ENCODE measurements at regions not wholly inside any gene's neighbourhood (a gene's known extent, or its start where the extent isn't known, plus 50 kb on each side); places are given as distances from the start of the nearest gene placed in this dataset.
A peak's percentile ranks its signal among the peaks of the same experiment; 100 is the strongest.

DNA sequence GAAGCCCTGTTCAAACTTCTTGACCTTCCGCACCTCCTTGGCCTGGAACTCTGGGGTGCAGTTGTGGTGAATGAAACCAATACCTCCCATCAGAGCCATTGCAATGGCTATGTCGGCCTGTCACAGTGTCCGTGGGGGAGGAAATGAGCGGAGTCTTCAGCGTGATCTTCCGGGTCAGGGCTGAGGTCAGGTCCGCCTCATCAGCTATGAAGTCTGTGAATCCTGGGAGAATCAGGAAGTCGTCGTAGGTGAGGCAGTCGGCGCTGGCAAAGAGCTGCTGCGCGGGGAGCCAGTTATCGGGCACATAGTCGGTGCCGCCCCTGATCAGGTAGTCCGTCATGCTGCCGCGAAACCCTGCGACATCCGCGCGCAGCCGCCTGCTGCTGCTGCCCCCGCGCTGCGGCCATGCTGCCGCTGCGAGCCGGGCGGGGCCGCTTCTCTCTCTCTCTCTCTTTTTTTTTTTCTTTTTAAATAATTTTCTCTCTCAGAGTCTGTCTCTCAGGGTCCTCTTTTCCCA, 154.1 kb upstream of the ZSWIM2 start (continued):
- TF ChIP-seq, protein P1, sequence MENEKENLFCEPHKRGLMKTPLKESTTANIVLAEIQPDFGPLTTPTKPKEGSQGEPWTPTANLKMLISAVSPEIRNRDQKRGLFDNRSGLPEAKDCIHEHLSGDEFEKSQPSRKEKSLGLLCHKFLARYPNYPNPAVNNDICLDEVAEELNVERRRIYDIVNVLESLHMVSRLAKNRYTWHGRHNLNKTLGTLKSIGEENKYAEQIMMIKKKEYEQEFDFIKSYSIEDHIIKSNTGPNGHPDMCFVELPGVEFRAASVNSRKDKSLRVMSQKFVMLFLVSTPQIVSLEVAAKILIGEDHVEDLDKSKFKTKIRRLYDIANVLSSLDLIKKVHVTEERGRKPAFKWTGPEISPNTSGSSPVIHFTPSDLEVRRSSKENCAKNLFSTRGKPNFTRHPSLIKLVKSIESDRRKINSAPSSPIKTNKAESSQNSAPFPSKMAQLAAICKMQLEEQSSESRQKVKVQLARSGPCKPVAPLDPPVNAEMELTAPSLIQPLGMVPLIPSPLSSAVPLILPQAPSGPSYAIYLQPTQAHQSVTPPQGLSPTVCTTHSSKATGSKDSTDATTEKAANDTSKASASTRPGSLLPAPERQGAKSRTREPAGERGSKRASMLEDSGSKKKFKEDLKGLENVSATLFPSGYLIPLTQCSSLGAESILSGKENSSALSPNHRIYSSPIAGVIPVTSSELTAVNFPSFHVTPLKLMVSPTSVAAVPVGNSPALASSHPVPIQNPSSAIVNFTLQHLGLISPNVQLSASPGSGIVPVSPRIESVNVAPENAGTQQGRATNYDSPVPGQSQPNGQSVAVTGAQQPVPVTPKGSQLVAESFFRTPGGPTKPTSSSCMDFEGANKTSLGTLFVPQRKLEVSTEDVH (IDR thresholded peaks at IDR 0.05; ENCODE audit: low read depth, partially characterized antibody) = peak; percentile 64
- 0 out of 2 replicates have a peak, but pooled peaks have one; percentile 21 for TF ChIP-seq BCOR (IDR thresholded peaks at IDR 0.05)
- 0 out of 2 replicates have a peak, but pooled peaks have one; percentile 21 for TF ChIP-seq ZEB2 (IDR thresholded peaks at IDR 0.05)
- 0 out of 4 replicates have a peak, but pooled peaks of 1 of the 2 experiments have one; percentile 30 for TF ChIP-seq NONO (IDR thresholded peaks at IDR 0.05; ENCODE audit: low read depth in 2 of 2, low read length in 1 of 2)
- peak; percentile 79 for TF ChIP-seq EP400 (IDR thresholded peaks at IDR 0.05)
- TF ChIP-seq ZNF77 (CRISPR knock-in tag; IDR thresholded peaks at IDR 0.05) = no peak
- TF ChIP-seq, protein P2, sequence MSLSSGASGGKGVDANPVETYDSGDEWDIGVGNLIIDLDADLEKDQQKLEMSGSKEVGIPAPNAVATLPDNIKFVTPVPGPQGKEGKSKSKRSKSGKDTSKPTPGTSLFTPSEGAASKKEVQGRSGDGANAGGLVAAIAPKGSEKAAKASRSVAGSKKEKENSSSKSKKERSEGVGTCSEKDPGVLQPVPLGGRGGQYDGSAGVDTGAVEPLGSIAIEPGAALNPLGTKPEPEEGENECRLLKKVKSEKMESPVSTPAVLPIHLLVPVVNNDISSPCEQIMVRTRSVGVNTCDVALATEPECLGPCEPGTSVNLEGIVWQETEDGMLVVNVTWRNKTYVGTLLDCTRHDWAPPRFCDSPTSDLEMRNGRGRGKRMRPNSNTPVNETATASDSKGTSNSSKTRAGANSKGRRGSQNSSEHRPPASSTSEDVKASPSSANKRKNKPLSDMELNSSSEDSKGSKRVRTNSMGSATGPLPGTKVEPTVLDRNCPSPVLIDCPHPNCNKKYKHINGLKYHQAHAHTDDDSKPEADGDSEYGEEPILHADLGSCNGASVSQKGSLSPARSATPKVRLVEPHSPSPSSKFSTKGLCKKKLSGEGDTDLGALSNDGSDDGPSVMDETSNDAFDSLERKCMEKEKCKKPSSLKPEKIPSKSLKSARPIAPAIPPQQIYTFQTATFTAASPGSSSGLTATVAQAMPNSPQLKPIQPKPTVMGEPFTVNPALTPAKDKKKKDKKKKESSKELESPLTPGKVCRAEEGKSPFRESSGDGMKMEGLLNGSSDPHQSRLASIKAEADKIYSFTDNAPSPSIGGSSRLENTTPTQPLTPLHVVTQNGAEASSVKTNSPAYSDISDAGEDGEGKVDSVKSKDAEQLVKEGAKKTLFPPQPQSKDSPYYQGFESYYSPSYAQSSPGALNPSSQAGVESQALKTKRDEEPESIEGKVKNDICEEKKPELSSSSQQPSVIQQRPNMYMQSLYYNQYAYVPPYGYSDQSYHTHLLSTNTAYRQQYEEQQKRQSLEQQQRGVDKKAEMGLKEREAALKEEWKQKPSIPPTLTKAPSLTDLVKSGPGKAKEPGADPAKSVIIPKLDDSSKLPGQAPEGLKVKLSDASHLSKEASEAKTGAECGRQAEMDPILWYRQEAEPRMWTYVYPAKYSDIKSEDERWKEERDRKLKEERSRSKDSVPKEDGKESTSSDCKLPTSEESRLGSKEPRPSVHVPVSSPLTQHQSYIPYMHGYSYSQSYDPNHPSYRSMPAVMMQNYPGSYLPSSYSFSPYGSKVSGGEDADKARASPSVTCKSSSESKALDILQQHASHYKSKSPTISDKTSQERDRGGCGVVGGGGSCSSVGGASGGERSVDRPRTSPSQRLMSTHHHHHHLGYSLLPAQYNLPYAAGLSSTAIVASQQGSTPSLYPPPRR (CRISPR knock-in tag; IDR thresholded peaks at IDR 0.05; ENCODE audit: borderline replicate concordance) = no peak
- TF ChIP-seq, protein P3, sequence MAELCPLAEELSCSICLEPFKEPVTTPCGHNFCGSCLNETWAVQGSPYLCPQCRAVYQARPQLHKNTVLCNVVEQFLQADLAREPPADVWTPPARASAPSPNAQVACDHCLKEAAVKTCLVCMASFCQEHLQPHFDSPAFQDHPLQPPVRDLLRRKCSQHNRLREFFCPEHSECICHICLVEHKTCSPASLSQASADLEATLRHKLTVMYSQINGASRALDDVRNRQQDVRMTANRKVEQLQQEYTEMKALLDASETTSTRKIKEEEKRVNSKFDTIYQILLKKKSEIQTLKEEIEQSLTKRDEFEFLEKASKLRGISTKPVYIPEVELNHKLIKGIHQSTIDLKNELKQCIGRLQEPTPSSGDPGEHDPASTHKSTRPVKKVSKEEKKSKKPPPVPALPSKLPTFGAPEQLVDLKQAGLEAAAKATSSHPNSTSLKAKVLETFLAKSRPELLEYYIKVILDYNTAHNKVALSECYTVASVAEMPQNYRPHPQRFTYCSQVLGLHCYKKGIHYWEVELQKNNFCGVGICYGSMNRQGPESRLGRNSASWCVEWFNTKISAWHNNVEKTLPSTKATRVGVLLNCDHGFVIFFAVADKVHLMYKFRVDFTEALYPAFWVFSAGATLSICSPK (IDR thresholded peaks at IDR 0.05; ENCODE audit: borderline replicate concordance) = no peak
- TF ChIP-seq HDAC3 (IDR thresholded peaks at IDR 0.05; ENCODE audit: borderline replicate concordance, partially characterized antibody) = no peak
- no peak for TF ChIP-seq BRD9 (IDR thresholded peaks at IDR 0.05; ENCODE audit: low read depth, partially characterized antibody)
- peak; percentile 71 for TF ChIP-seq CC2D1A (IDR thresholded peaks at IDR 0.05)
- TF ChIP-seq ZBTB17 (CRISPR knock-in tag; IDR thresholded peaks at IDR 0.05) = peak; percentile 58; the same call in 1 of the 2 replicates
- TF ChIP-seq, protein P4, sequence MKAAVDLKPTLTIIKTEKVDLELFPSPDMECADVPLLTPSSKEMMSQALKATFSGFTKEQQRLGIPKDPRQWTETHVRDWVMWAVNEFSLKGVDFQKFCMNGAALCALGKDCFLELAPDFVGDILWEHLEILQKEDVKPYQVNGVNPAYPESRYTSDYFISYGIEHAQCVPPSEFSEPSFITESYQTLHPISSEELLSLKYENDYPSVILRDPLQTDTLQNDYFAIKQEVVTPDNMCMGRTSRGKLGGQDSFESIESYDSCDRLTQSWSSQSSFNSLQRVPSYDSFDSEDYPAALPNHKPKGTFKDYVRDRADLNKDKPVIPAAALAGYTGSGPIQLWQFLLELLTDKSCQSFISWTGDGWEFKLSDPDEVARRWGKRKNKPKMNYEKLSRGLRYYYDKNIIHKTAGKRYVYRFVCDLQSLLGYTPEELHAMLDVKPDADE (conservative IDR thresholded peaks at IDR 0.05; ENCODE audit: control insufficient read depth, low read depth, low read length) = no peak
- TF ChIP-seq, protein P5, sequence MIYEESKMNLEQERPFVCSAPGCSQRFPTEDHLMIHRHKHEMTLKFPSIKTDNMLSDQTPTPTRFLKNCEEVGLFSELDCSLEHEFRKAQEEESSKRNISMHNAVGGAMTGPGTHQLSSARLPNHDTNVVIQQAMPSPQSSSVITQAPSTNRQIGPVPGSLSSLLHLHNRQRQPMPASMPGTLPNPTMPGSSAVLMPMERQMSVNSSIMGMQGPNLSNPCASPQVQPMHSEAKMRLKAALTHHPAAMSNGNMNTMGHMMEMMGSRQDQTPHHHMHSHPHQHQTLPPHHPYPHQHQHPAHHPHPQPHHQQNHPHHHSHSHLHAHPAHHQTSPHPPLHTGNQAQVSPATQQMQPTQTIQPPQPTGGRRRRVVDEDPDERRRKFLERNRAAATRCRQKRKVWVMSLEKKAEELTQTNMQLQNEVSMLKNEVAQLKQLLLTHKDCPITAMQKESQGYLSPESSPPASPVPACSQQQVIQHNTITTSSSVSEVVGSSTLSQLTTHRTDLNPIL (CRISPR knock-in tag; IDR thresholded peaks at IDR 0.05) = no peak
- 0 out of 2 replicates have a peak, but pooled peaks have one; percentile 7 for TF ChIP-seq ZNF24 (IDR thresholded peaks at IDR 0.05)
- TF ChIP-seq POLR2A (conservative IDR thresholded peaks at IDR 0.05) = peak; percentile 88
- peak; percentile 55 for TF ChIP-seq HMGN3 (IDR thresholded peaks at IDR 0.05; ENCODE audit: borderline replicate concordance, extremely low read depth, insufficient read length, low read depth, low read length)

Data from K562 (cell line).